GM21786 (cell line): ENCODE measurements at regions not wholly inside any gene's neighbourhood (a gene's known extent, or its start where the extent isn't known, plus 50 kb on each side); places are given as distances from the start of the nearest gene placed in this dataset.

Experiments used
- ATAC-seq: cut with Tn5 transposase; IDR thresholded peaks from one replicate; pipeline ENCODE4 v1.9.1; 2021; ENCODE audit not compliant: unreplicated experiment

DNA sequence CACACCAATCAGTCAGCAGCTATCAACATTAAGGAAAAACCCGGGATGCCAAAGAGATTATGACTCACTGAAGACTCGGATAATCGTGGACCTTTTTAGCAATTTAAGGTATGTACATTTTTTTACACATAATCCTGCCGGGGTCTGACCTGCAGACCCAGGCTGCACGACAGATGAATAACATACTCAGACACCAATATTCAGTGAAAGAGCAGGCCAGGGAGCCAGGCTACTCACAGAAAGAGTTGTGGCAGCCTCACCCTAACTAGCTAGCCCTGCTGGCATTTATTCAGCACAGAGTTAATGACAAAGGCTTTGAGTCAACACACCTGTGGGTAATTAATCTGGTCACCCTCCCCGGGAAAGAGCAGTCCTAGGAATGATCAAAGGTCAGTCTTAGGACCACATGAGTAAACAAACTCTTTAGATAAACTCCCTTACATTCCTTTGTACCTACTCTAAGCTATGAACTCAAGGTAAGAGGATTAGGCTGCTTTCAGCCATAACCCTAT is 727.5 kb downstream of the TBL1XR1 start:
- ATAC-seq = no peak

DNA sequence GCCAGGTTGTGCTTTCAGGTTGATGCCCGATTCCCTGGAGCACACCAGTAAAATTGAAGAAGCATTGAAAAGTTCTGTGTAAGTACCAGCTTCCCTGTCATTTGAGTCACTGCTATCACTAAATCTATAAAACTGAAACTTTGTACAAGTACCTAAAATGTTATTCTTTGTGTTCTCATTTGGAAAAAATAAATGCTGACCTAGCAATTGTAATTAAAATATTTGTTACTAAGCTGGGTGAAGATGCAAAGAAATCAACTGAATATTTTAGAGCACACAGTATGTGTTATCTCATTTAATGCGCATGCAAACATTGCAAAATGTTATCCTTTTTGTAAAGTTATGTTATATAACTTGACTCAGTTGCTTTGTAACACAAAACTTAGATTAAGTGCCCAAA is 733.7 kb downstream of the TBL1XR1 start:
- no peak for ATAC-seq

DNA sequence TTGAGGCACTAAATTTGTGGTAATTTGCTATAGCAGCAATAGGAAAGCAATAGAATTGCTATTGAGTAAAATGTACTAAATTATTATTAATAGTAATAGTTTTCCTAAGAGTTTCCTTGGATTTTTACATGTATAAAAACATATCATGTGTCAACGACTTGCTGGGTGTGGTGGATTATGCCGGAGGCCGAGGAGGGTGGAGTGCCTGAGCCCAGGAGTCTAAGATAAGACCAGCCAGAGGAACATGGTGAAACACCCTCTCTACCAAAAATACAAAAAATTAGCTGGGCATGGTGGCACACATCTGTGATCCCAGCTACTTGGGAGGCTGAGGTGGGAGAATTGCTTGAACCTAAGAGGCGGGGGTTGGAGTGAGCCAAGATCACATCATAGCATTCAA is 749.9 kb downstream of the TBL1XR1 start:
- ATAC-seq = no peak

DNA sequence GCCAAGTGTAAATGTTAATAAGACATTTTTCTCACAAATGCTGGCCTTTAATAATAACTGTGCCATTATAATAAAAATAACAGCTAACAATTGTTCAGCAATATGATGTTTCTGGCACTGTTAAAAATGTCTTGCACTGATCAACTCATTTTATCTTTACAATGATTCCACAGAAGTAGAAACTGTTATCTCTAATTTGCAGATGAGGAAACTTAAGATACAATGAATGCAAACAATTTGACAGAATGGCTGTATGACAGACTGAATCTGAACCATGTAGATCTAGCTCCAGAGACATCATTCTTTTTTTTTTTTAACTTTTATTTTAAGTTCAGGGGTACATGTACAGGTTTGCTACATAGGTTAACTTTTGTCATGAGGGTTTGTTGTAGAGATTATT is 755.0 kb downstream of the TBL1XR1 start:
- ATAC-seq = no peak

DNA sequence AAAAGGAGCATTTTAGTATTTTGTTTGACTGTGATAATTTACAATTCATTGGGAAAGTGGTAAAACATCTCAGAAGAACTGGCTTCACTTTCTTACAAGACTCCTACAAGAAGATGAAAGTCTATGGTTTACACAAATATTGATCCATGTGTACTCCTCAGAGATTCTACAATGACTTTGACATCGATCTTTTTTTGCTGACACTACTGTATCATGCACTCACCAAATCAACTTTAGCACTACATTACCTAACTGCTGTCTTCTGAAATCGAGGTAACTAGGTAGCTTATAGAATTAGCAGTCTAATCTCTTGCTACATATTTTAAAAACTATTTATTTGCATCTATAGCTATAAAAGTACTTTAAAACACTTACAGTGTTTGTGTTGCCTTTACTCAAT is 757.6 kb downstream of the TBL1XR1 start:
- ATAC-seq = no peak

DNA sequence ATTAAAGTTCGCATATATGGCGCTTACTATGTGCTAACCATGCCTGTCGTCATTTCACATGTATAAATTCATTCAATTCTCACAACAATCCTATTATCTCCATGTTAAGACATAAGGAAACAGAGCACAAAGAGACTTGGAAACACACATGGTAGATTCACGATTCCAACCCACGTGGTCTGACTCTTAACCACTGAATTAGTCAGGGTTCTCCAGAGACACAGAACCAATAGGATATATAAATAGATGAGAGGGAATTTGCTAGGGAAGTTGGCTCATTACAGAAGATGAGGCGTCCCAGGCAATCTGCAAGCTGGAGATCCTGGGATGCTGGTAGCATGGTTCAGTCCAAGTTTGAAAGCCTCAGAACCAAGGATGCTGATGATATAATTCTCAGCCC is 765.3 kb downstream of the TBL1XR1 start:
- no peak for ATAC-seq

DNA sequence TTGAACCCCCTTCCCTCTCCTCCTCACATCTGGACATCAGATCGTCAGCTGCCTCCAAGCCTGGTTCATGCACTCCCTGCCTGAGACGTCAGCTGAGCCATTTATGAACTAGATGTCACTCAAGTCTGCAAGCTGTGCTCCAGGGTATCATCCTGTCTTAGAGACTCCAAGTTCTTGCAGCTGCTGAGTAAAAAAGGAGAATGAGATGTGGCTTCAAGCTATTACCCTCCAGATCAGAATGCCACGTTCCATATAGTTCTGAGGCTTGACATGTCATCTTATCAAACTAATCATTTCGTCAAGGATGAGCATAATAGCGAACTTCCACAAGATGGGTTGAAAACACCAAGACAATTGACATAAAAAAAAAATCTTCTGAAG is 766.3 kb downstream of the TBL1XR1 start:
- no peak for ATAC-seq

DNA sequence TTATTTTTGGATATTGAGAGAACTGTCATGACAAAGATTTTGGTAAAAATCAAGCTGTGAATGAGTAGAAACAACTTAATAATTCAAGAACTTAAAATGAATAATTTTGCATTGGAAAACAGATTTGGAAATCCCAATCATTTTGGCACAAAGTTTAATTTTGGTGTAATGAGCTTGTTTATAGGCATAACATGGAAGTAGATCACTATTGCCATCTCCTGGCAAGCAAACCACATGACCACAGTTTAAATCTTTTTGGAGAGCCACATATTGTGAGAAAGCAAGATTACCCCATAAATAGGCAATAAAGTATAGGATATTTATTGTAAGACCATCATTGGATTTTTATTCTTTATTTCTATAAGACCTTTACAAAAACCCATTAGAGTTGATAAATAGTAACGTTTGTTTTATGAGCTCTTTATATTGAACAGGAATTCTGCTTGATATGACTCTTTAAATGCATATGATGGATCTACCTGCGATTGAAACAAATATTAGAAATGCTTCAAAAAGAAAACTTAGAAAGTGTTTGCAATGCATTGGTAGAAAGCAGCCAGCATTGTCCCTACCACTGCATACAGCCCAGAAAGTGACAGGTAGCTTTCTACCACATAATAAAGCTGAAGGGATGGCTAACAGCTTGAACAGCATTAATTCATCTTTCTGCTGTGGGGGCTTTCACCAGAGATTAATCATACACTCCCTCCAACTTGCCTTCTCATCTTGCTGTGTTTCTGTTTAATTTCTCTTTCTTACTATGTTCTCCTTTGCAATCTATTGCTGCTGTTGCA is 766.8 kb downstream of the TBL1XR1 start:
- ATAC-seq = peak; percentile 57

DNA sequence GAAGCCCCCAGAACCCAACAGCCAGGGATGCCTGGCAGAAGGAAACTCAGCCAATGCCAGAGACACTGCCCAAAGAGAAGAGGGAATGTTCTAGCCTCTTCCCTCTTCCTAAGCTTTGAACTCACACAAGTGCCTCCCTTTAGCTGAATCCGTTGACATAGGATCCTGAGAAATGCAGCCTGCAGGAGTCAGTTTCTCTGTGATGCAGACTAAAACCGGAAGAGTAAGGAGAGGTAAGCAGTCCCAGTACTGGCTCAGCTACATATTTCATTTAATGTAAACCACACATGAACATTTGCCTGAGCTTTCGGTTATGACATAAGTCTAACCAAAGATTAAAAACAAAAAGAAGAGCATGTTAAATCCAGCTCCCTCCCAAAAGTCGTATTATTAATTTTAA is 768.7 kb downstream of the TBL1XR1 start:
- ATAC-seq = no peak

DNA sequence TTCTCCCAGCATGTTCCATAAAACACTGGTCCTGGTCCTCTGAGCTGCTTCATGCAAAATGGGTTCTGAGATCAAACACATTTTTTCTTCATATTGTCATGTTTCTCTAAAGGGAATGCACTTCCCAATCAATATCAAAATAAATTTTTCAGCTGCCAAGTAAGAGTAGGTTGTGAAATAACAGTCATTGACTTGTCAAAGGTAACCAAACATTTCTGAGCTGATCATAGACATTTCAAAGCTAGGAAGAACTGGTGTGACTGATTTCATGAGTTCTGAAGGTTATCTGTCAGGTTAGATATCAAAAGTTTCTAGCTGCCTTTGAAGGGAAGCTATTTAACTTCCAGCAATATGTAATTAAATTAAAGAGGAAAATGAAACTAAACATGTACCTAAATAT is 770.9 kb downstream of the TBL1XR1 start:
- ATAC-seq = no peak

DNA sequence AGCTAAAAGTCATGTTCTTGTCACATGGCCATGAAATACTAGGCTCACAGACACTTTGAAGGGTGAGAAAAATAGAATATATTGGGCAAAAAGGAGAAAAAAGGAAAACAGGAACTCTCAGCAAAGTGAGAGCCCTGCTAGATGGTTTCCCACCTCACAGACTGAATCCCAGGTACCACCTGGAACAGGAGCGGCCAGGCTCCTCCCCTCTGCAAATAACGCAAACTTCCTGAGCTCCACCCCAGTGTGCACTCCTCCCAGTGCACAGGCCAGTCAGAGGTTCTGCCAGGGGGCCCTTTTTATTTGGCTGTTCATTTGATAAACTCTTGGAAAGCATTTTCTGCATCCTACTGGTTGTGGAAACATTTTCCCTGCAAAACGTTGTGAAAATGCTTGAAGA is 780.4 kb downstream of the TBL1XR1 start:
- ATAC-seq = no peak

DNA sequence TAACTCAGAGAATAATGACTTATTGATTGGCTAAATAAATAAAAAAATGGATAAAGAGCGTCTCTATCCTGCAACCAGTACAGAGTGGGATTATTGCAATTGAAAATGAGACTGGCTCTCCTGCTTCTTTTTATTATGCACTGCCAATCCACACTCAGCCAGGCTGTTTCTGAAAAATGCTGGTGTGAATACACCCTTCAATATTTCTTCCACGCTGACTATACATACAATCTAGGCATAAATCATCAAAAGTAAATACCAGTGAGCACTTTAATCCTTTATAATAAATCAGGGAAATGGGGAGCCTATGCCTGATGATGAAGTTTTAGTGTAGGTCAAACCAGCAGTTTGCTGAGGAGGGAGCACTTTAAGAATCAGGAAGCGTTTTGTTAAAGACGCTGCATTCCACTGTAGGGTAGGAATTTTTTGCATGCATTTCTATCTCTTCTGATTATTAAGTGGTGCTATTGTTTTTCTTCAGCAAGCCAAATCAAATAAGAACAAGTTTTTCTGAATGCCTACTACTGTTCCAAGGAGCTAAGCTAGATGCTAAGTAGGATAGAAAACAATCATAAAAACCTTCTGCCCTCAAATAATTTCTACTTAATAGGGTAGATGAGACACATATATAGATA is 781.5 kb downstream of the TBL1XR1 start:
- ATAC-seq = no peak

DNA sequence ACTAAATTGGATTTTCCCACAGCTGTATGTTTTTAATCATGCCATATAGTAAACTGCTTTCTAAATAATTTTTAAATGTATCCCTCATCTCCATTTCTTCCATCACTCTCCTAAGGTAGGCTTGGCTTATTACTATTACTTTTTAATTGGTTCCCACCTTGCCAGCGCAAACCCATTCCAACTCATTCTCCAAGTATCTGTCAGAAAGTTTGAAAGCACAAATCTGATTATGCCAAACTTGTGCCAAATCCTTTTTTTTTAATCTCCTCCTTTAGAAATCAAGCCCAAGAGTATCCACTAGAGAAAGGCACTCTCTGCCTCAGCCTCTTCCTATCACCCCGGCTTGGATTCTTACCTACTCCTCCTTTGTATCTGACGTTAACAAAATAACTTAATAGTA is 784.5 kb downstream of the TBL1XR1 start:
- no peak for ATAC-seq

DNA sequence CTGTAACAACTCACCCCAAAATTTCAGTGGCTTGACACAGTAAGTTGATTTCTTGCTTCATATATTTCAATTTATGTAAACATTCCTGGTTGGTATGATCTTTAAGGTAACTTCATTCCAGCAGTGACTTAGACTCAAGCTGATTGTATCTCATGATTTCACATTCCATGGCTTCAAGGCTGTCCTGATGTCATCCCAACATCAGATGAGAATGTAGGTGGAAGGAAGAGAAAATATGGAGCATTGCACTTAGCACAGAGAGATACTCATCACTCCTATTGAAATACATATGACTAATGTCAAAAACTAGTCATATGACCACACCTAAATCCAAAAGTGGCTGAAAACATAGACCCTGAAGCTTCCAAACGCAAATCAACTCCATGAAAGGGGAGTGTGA is 793.8 kb downstream of the TBL1XR1 start:
- no peak for ATAC-seq

DNA sequence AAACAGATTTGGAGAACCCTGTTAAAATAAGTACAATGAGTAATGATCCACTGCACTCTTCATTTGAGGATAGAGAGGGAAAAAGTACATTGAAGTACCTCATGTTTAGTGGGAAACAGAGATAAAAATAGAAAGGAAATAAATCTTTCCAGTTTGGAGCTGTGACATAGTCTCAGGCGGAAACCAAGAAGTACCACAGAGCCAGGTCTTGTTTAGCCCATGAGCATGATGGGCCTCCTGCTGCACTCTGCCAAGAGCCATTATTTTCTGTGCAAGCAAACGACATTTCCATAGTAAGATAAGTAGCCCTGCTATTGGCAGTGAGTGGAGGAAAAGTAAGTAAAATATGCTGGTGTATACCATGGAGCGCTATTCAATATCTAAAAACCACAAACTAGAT is 796.1 kb downstream of the TBL1XR1 start:
- ATAC-seq = no peak

DNA sequence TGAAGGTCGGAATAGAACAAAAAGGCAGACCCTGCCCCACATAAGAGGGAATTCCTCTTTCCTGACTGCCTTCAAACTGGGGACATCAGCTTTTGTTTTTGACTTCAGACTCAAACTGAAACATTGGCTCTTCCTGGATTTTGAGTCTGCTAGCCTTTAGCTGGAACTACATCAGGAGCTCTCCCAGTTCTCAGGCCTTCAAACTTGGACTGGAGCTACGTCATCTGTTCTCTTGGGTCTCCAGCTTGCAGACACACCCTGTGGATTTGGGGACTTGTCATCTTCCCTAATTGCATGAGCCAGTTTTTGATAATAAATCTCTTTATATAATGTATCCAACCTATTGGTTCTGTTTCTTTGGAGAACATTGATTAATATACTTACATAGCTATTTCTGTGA is 798.1 kb downstream of the TBL1XR1 start:
- no peak for ATAC-seq

DNA sequence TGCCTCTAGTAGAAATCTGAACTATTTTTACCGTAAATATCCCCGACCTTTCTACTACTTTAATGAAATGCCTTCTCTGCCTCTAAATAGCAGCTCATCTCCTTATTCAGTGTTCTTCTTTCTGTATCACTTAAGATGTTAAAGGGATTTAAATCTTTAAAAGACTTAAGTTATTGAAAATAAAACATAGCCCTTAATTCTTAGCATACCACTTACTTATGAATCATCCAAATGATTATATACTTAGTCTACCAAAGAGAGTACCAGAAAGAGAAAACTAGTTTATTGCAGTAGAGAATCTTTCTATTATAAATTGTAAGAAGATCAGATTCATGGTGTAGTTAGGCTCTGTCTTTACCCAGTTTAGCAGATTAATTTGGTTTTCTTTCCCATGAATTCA is 802.0 kb downstream of the TBL1XR1 start:
- no peak for ATAC-seq

DNA sequence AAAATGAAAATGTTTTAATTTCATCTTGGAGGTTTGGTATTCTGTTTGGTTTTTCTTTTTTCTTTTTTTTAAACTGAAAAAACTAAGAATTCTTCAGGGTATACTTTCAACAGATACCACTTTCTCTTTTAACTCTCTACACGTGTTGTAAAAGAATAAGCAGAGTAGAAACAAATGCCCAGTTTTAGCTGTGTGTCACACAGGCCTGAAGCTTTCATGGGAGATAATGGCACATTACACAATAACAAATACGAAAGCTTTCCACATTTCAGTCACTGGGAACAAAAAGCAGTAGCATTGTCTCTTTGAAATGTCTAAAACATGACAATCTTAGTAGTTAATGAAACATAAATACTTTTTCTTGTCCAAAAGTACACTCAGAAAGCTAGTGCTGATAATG is 818.5 kb downstream of the TBL1XR1 start:
- no peak for ATAC-seq

DNA sequence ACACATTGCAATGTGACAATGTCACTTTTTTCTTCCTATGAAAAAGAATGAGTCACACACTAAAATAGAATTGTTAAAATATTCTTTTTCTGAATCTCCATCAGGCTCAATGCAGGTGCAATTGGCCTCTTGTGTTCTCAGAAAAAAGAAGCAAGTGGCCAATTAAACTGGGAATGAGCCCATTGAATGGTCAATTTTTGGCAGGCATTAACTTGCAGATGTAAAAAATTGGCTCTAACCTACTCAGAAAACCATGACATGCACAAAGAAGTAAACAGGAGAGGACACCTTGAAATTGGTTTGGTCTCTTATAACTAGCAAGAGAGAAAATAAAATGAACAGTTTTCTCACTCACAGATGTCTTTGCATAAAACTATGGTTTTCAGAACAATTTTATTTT is 820.8 kb downstream of the TBL1XR1 start:
- no peak for ATAC-seq

DNA sequence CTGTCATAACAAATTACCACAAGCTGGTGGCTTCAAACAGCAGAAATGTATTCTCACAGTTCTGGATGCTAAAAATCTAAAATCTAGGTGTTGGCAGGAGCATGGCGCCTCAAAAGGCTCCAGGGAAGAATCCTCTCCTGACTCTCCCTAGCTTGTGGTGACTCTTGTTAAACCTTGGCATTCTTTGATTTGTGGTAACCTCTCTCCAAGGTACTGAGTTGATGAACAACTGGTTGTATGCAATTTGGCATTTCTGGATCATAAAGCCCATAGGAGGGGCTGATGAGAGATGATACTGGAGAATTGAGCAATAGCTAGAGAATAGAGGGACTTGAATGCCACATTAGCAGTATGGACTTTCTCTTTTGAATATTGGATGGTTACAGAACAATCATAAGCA is 821.8 kb downstream of the TBL1XR1 start:
- no peak for ATAC-seq

DNA sequence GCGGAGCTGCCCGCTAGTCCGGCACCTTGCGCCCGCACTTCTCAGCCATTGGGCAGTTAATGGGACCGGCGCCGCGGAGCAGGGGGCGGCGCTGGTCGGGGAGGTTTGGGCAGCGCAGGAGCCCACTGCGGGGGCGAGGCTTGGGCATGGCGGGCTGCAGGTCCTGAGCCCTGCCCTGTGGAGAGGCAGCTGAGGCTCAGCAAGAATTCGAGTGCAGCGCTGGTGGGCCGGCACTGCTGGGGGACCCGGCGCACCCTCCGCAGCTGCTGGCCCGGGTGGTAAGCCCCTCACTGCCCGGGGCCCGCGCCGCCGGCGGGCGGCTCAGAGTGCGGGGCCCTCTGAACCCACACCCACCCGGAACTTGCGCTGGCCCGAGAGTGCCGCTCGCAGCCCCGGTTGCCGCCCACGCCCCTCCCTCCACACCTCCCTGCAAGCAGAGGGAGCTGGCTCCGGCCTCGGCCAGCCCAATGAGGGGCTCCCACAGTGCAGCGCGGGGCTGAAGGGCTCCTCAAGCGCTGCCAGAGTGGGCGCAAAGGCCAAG is 835.0 kb downstream of the TBL1XR1 start:
- ATAC-seq = no peak

DNA sequence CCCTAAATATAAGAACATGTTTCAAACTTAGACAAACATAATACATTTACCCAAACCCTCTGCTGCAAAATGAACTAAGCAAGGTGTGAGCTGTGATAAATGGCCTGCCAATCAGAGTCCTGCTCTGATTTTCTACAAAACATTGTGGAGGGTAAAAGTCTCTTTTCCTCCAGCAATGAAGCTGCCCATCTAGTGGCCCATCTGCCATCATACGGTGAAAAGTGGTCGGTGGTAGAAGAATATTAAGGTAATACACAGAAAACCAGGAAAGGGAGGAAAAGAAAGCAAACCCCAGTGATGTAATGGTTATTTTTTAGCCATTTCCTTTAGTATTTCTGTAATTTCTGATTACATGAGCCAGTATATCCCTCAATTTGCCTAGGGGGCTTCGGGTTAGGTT is 838.1 kb downstream of the TBL1XR1 start:
- ATAC-seq = no peak
